CD4-positive, alpha-beta T cell treated with Interleukin-6 for 4 hours (primary cell): ENCODE measurements at regions not wholly inside any gene's neighbourhood (a gene's known extent, or its start where the extent isn't known, plus 50 kb on each side); places are given as distances from the start of the nearest gene placed in this dataset.

Experiments
- DNase-seq: peaks from one replicate; pipeline ENCODE4 v3.0.0-alpha.2; 2020; ENCODE audit warnings: mixed read lengths

GRCh38 chr4:178068136-178068535 is 625.9 kb upstream of the AGA start:
- DNase-seq = no peak

- no peak for DNase-seq
These were observed 627.9 kb upstream of the AGA start for GRCh38 chr4:178070163-178070562.

GRCh38 chr4:178080312-178080711 is 638.1 kb upstream of the AGA start:
- no peak for DNase-seq

- DNase-seq = no peak
These were observed 638.9 kb upstream of the AGA start for GRCh38 chr4:178081176-178081575.

GRCh38 chr4:178081896-178082295 is 639.7 kb upstream of the AGA start:
- DNase-seq = no peak

- no peak for DNase-seq
These were observed 640.7 kb upstream of the AGA start for GRCh38 chr4:178082906-178083305.

GRCh38 chr4:178083968-178084367 is 641.7 kb upstream of the AGA start:
- DNase-seq = no peak

GRCh38 chr4:178086320-178086719 is 644.1 kb upstream of the AGA start:
- no peak for DNase-seq

GRCh38 chr4:178090640-178091411 is 648.6 kb upstream of the AGA start:
- no peak for DNase-seq

- no peak for DNase-seq
These were observed 659.9 kb upstream of the AGA start for GRCh38 chr4:178102139-178102538.

GRCh38 chr4:178105242-178105641 is 663.0 kb upstream of the AGA start:
- no peak for DNase-seq

- DNase-seq = no peak
These were observed 694.6 kb upstream of the AGA start for GRCh38 chr4:178136736-178137345.

GRCh38 chr4:178137732-178138471 is 695.7 kb upstream of the AGA start:
- DNase-seq = no peak

- DNase-seq = no peak
These were observed 696.3 kb upstream of the AGA start for GRCh38 chr4:178138491-178138890.

- no peak for DNase-seq
These were observed 698.2 kb upstream of the AGA start for GRCh38 chr4:178140326-178140915.

GRCh38 chr4:178142724-178143123 is 700.5 kb upstream of the AGA start:
- no peak for DNase-seq

- DNase-seq = no peak
These were observed 705.9 kb upstream of the AGA start for GRCh38 chr4:178148106-178148505.

- DNase-seq = no peak
These were observed 723.2 kb upstream of the AGA start for GRCh38 chr4:178165251-178165950.

GRCh38 chr4:178165951-178166308 is 723.7 kb upstream of the AGA start:
- DNase-seq = no peak

- no peak for DNase-seq
These were observed 731.5 kb upstream of the AGA start for GRCh38 chr4:178173771-178174170.

GRCh38 chr4:178174756-178175155 is 732.5 kb upstream of the AGA start:
- no peak for DNase-seq

- no peak for DNase-seq
These were observed 743.3 kb upstream of the AGA start for GRCh38 chr4:178185517-178185916.

GRCh38 chr4:178192611-178193010 is 750.4 kb upstream of the AGA start:
- DNase-seq = no peak
